Prostate gland (tissue), 2 donors: ENCODE measurements at regions not wholly inside any gene's neighbourhood (a gene's known extent, or its start where the extent isn't known, plus 50 kb on each side); places are given as distances from the start of the nearest gene placed in this dataset.

Source experiments
- CTCF ChIP-seq, 4 experiments: fragments of 200-600 bp in 2 of 4; fragments of 450-650 bp in 2 of 4; sonication (generic) in 2 of 4; IDR thresholded peaks; 1 replicate in 3 of 4; 2 replicates in 1 of 4; pipeline ENCODE4 v1.5.1; 2016 to 2019; ENCODE audit warnings: antibody characterized with exemption in 4 of 4, mild to moderate bottlenecking in 2 of 4, moderate library complexity in 2 of 4
- POLR2A ChIP-seq: fragments of 450-650 bp; IDR thresholded peaks from one replicate; pipeline ENCODE4 v1.6.1; 2016; ENCODE audit warnings: antibody characterized with exemption, mild to moderate bottlenecking

- no peak for TF ChIP-seq CTCF (IDR thresholded peaks at IDR 0.05)
- TF ChIP-seq POLR2A, result no peak
Measured at GRCh38 chr12:115090783-115091182, 406.8 kb upstream of the TBX3 start.
